Fibroblast of the aortic adventitia (primary cell): ENCODE measurements at regions not wholly inside any gene's neighbourhood (a gene's known extent, or its start where the extent isn't known, plus 50 kb on each side); places are given as distances from the start of the nearest gene placed in this dataset.

Source experiments
- DNase-seq: peaks from one replicate; pipeline ENCODE4 v3.0.0-alpha.2; 2010; ENCODE audit warnings: low read depth
- H3K4me3 ChIP-seq: 2 replicates; pipeline ENCODE4 v1.5.1; 2011; ENCODE audit warnings: low read depth, mild to moderate bottlenecking, control low read depth, low read length, moderate library complexity
- CTCF ChIP-seq: IDR thresholded peaks from 2 replicates; pipeline ENCODE4 v1.5.1; 2011; ENCODE audit warnings: mild to moderate bottlenecking, low read length, control low read depth, inconsistent platforms; ENCODE audit not compliant: insufficient read depth

- DNase-seq, result no peak
- no peak for TF ChIP-seq CTCF
- H3K4me3 ChIP-seq, result no peak overlapping the region
Measured at GRCh38 chr2:104077573-104077972, 776.3 kb upstream of the POU3F3 start.

DNA sequence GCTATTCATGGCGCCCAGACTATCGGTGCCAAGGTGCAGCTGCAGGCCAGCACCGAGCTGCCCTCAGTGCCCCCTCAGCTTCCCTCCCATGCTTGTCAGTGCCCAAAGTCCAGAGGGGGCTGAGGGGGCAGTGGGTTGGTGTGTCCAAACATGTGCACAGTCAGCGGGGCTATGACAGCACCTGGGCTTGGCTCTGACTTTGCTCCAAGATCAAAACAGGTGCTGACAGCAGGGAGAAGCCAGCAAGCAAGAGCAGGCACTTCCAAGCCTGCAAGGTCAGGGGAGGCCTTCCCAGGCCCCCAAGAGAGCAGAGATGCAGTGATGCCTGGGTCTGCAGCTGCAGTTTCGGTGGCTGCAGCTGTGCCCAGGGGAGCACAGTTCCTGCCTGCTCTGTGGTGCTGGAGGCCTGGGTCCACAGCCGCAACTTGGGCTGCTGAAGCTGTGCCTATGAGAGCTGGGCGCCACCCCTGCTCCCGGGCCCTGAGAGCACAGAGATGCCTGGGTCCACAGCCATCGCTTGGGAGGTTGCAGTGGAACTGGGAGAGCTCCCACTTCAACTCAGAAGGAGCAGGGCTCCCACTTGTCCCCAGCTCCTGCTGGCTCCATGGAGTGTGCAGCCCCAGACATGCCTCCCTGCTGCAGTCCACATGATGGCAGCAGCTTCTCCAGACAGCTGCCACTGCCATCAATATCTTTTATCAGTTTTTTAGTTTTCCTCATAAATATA lies 775.3 kb upstream of the POU3F3 start:
- no peak for DNase-seq
- TF ChIP-seq CTCF, result no peak
- H3K4me3 ChIP-seq, result no peak overlapping the region

DNA sequence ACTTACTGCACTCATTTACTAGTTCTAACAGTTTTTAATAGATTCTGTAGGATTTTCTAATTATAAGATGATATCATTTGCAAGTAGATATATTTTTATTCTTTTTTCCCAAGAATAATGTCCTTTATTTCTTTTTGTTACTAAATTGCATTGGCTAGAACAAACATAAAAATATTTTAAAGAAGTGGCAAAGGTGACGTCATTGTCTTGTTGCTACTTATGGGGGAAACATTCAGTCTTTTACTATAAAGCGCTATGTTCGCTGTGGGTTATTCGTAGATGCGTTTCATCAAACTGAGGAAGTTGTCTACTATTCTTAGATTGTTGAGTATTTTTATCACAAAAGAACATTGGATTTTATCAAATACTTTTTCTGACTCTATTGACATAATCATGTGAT lies 765.2 kb upstream of the POU3F3 start:
- no peak for TF ChIP-seq CTCF
- no peak overlapping the region for H3K4me3 ChIP-seq
- no peak for DNase-seq

DNA sequence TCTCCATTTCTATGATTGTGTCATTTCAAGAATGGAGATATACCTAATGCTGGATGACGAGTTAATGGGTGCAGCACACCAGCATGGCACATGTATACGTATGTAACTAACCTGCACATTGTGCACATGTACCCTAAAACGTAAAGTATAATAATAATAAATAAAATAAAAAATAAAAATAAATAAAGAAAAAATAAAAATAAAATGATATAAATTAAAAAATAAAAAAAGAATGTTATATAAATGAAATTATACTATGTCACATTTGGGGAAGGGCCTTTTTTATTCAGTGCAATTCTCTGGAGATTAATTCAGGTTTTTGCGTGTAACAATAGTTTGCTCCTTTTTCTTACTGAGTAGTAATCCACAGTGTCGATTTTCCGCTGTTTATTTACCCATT lies 763.5 kb upstream of the POU3F3 start:
- no peak for DNase-seq
- TF ChIP-seq CTCF, result no peak
- no peak overlapping the region for H3K4me3 ChIP-seq

DNA sequence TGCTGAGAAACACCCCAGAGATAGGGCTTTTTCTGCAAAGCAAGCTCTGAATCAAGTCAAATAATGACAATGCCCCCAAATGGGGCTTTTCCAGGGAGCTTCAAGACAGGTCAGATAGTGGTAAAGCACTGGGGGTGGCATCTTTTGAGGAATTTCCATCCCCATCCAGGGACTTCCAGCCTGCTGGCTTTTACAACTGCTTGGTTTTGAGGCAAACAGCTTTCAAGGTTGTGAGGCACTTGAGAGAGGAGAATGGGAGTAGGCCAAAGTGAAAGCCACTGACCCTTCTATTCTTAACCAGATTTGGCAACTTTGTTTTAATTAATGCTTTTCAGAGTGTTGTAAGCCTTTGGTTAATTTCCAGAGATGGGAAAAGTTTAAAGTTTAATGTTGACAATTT lies 762.0 kb upstream of the POU3F3 start:
- no peak overlapping the region for H3K4me3 ChIP-seq
- no peak for DNase-seq
- TF ChIP-seq CTCF, result no peak

- no peak for DNase-seq
- no peak for TF ChIP-seq CTCF
- no peak overlapping the region for H3K4me3 ChIP-seq
Measured at GRCh38 chr2:104092886-104093285, 761.0 kb upstream of the POU3F3 start.

- no peak for DNase-seq
- H3K4me3 ChIP-seq, result no peak overlapping the region
- TF ChIP-seq CTCF, result no peak
Measured at GRCh38 chr2:104102615-104103014, 751.3 kb upstream of the POU3F3 start.
